Activated T-helper 1 cell treated with anti-CD3 and anti-CD28 coated beads, Interleukin-2, amount 50 U/mL, for 16 hours (primary cell): ENCODE measurements at regions not wholly inside any gene's neighbourhood (a gene's known extent, or its start where the extent isn't known, plus 50 kb on each side); places are given as distances from the start of the nearest gene placed in this dataset.
"Not testable (repeated sequence)": the region's sequence is repeated elsewhere in the genome, so short reads cannot be mapped to it uniquely, and the experiment has no call there.

Experiments
- DNase-seq, 2 donors: peaks; one replicate each; pipeline ENCODE4 v3.0.0-alpha.2; 2020; ENCODE audit warnings: low read depth in 1 of 2, low spot score in 1 of 2

DNA sequence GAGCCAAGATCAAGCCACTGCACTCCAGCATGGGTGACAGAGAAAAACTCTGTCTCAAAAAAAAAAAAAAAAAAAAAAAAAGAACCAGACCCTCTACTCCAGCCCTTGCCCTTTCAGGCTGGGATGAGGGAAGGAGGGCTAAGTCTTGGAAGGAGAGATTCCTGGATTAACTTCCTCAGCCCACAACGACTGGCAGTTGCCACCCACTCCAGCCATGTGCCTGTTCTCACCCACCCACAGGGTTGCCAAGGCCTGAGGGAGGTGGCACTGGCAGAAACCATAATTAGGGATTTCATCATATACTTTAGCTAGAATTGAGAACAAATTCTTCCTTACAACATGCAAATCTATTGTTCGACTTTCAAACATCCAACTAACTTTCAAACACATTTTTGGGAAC is 87.8 kb upstream of the SLC30A5 start:
- no peak for DNase-seq

DNA sequence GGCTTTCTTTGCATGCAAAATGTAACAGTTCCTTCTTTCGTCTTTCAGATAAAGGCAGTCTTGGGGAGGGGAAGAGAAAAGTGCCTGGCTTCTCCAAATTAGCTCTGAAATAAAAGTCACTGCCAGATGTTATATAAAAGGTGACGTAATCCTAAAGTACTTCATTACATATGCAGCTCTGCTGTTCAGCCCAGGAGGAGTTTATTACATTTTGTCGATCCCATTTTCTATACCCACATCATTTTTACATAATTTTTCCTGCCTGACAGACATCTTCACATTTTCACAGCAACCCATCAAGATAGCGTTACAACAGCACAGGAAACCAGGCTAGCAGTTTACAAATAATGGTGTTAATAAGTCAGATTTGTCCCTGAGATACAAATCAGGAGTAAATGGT is 86.7 kb upstream of the SLC30A5 start:
- DNase-seq, result no peak

GRCh38 chr5:69007726-69008368 is 86.0 kb upstream of the SLC30A5 start:
- peak; percentile 36 to 38 for DNase-seq

- DNase-seq, result no peak
These were observed 83.3 kb upstream of the SLC30A5 start for GRCh38 chr5:69010476-69010875.

DNA sequence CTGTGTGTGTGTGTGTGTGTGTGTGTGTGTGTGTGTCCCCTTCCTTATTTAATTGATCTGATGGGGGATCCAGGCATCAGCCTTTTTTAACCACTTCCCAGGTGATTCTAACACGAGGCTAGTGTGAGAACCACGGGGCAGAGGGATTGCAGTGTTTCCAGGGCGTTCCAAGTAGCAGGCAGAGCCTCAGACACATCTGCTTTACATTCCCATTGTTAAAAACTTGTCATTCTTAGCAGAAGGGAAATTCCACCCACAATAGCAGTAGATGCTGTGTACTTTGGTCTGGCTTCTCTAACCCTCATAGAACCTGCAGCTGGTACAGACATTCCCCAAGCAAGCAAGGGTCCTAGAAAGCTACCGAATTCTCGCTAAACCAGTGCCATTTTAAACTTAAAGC is 81.9 kb upstream of the SLC30A5 start:
- no peak for DNase-seq

DNA sequence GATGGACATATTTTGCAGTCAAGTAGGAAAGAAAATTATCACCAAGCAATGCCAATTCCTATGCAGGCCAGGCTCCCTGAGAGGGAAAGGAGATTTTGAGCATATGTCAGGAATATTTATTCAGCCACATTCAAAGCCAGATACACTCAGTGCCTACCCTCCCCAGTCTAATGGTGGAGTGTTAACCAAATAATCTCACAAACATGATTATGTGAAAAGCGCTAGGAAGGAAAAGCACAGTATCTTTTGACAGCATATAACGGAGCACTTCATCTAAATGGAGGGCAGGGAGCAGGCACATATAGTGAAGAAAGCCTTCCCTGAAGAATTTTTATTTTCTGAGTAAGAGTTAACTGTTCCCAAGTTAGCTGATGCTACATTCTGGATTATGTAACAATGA is 80.3 kb upstream of the SLC30A5 start:
- DNase-seq, result no peak

GRCh38 chr5:69014007-69014406 is 79.8 kb upstream of the SLC30A5 start:
- DNase-seq, result not testable (repeated sequence)

GRCh38 chr5:69019668-69020375 is 74.0 kb upstream of the SLC30A5 start:
- no peak for DNase-seq

DNA sequence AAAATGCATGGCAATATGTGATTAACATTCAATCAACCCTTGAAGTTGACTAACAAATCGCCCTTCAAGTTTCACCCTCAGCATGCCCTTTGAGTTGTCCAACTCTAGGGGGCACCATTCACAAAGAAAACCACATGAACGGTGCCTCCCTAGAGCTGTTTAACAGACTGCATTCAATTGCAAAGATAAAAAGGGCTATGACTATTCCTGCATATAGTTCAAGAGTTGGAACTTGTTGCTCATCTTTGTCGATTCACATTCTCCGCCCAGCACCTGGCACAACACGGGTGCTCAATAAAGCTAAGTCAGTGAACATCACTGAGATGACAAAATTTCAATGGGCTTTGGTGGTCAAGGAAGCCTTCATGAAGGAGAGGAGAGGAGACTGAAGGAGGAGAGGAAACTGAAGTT is 69.6 kb upstream of the SLC30A5 start:
- no peak for DNase-seq

DNA sequence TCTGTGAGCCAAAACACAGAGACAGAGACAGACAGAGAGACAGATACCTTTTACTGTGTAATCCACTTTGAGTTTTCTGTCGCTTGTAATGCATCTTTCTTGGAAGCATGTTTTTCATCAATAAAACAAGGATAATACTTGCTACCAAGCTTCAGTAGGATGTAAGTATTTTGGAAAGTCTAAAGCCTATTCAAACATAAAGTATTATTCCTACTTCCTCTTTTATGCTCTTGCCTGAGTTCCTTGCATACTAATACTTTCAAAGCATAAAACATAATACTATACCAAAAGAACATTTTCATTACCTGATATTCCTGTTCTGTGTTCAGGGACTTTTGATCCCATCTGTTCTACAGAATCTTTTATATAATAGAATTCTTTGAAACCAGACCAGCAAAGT is 64.5 kb upstream of the SLC30A5 start:
- DNase-seq, result no peak

GRCh38 chr5:69030358-69031062 is 63.3 kb upstream of the SLC30A5 start:
- DNase-seq, result no peak

DNA sequence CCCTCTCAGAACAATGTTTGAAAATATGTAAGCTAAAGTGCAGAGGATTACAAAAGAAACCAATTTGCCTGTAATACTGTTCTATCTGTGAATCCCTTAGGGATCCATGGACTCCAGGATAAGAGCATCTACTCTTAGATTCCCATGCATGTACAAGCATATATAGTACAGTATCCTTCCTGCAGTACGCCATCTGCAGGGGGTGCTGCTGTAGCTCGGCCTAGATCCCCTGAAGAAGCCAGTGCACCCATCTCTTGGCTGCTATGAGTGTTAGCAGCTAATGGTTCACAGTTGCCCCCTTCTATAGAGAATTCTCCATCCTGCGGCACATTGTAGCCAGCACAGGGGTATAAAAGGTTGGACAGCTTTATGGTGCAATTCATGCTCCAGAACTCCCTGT is 61.8 kb upstream of the SLC30A5 start:
- DNase-seq, result no peak

DNA sequence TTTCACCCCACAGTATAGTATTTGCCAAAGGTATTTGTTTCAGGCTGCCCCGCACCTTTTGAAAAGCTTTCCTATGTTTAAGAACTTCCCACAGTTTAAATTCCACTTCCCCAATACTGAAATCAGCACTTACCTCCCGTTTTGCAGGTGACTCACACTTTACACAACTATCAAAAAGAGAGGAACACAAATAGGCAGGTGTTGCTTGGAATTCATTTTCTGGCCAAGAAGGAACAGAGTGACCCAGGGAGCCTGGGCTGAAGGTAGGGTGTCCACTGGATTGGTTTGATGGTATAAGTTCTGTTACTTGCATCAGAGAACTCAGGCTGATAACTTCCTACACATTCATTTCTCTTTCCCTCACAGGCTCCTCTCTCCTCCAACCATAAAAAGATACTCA is 60.1 kb upstream of the SLC30A5 start:
- no peak for DNase-seq

DNA sequence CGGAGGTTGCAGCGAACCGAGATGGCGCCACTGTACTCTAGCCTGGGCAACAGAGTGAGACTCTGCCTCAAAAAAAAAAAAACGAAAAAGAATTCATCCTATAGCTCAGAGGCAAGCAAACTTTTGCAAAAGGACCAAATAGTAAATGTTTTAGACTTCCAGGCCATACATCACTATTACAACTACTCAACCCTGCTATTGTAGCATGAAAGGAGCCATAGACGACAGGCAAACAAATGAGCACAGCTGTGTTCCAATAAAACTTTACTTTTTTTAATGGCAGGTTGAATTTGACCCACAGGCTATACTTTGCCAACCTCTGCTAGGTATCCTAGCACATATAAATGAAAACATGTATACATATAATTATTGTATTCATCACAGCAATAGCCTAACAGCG is 58.9 kb upstream of the SLC30A5 start:
- DNase-seq, result no peak

- no peak for DNase-seq
These were observed 58.1 kb upstream of the SLC30A5 start for GRCh38 chr5:69035665-69036064.

DNA sequence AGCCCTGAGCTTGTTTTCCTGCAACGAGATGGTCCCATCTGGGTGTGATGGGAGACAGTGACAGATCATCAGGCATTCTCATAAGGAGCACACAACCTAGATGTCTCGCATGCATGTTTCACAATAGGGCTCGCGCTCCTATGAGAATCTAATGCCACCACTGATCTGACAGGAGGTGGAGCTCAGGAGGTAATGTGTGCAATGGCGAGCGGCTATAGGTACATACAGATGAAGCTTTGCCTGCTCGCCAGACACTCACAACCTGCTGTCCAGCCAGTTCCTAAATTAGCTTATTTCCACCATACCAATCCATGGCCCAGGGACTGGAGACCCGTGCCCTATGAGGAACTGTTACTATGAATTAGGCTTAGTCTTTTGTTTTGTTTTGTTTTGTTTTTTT is 55.3 kb upstream of the SLC30A5 start:
- DNase-seq, result no peak

DNA sequence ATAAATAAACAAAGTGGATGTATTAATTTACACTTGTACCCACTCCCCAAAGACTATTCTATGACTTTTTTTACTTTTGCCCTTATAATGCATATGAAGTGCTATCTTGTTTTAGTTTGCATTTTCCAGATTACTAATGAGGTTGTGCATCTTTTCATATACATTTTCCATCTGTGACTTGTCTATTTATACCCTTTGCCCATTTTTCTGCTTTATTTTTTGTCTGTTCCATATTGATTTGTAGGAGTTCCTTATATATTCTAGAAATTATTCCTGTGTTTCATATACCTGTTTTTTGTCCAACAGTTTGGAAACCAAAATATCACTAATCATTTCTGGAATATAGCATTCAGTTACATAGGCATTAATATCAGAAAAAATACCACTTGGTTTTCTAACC is 54.0 kb upstream of the SLC30A5 start:
- DNase-seq, result no peak

GRCh38 chr5:69042500-69042899 is 51.3 kb upstream of the SLC30A5 start:
- no peak for DNase-seq

GRCh38 chr5:69042915-69043654 is 50.7 kb upstream of the SLC30A5 start:
- DNase-seq, result peak; percentile 29 to 65

DNA sequence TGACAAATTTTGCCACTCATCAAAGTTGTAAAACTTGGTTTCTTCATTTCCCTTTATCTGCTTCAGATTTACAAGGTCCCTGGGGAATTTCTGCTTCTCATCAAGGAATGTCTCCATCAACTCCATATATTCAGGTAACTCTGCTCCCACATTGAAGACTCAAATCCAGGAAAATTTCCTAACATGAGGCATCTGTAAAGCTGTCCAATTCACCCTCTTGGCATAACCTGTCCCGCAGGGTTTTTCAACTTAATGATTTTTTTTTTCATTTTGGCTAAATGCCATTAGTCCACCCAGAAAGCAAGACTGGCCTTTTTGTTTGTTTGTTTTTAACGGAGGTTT is 50.2 kb upstream of the SLC30A5 start:
- DNase-seq, result no peak
